Neuronal stem cell (in vitro differentiated cells): ENCODE measurements at regions not wholly inside any gene's neighbourhood (a gene's known extent, or its start where the extent isn't known, plus 50 kb on each side); places are given as distances from the start of the nearest gene placed in this dataset.

Experiments used
- DNase-seq: peaks from one replicate; pipeline ENCODE4 v3.0.0-alpha.2; 2013; ENCODE audit warnings: low spot score
- H2AFZ ChIP-seq: one replicate; pipeline ENCODE4 v1.6.1; 2013; ENCODE audit warnings: mild to moderate bottlenecking, low read length, inconsistent platforms
- H2AK5ac ChIP-seq: 2 replicates; pipeline ENCODE4 v1.6.1; 2013; ENCODE audit warnings: low read depth, mild to moderate bottlenecking, inconsistent platforms, low read length, moderate library complexity, mixed read lengths
- H2BK120ac ChIP-seq: 2 replicates; pipeline ENCODE4 v1.6.1; 2013; ENCODE audit warnings: low read depth, mild to moderate bottlenecking, inconsistent platforms, low read length, moderate library complexity, mixed read lengths
- H2BK12ac ChIP-seq: one replicate; pipeline ENCODE4 v1.6.1; 2013; ENCODE audit warnings: low read length, inconsistent platforms
- H2BK15ac ChIP-seq: 2 replicates; pipeline ENCODE4 v1.6.1; 2013; ENCODE audit warnings: mild to moderate bottlenecking, low read length, inconsistent platforms, mixed read lengths
- H2BK5ac ChIP-seq: one replicate; pipeline ENCODE4 v1.6.1; 2013; ENCODE audit warnings: inconsistent platforms, mild to moderate bottlenecking, low read length, moderate library complexity
- H3K14ac ChIP-seq: one replicate; pipeline ENCODE4 v1.6.1; 2013; ENCODE audit warnings: low read length, inconsistent platforms
- H3K18ac ChIP-seq: 2 replicates; pipeline ENCODE4 v1.6.1; 2013; ENCODE audit warnings: low read length, inconsistent platforms
- H3K23ac ChIP-seq: 2 replicates; pipeline ENCODE4 v1.6.1; 2013; ENCODE audit warnings: low read depth, mild to moderate bottlenecking, mixed read lengths, low read length, inconsistent platforms; ENCODE audit not compliant: poor library complexity
- H3K27ac ChIP-seq: replicated peaks from 3 replicates; pipeline ENCODE4 v1.5.1; 2013; ENCODE audit warnings: low read length, inconsistent platforms
- H3K27me3 ChIP-seq, 3 experiments: 2 replicates each; pipeline ENCODE4 v1.6.1; 2013; ENCODE audit warnings: low read length in 3 of 3, mild to moderate bottlenecking in 2 of 3, inconsistent platforms in 1 of 3, low read depth in 1 of 3, mixed read lengths in 1 of 3, moderate library complexity in 1 of 3; ENCODE audit not compliant: control insufficient read depth in 3 of 3, insufficient read depth in 3 of 3
- H3K36me3 ChIP-seq, 2 donors: replicated peaks in 1 of 2; 2 replicates each; pipeline ENCODE4 v1.6.1; 2013; ENCODE audit warnings: low read length in 2 of 2; ENCODE audit not compliant: control insufficient read depth in 2 of 2, insufficient read depth in 2 of 2
- H3K4ac ChIP-seq: 2 replicates; pipeline ENCODE4 v1.6.1; 2013; ENCODE audit warnings: inconsistent platforms, mild to moderate bottlenecking, low read length, moderate library complexity
- H3K4me1 ChIP-seq, 2 donors: 1 replicate in 1 of 2; 2 replicates in 1 of 2; pipeline ENCODE4 v1.6.1; 2013; ENCODE audit warnings: low read length in 2 of 2, low read depth in 1 of 2; ENCODE audit not compliant: control insufficient read depth in 2 of 2, insufficient read depth in 1 of 2
- H3K4me2 ChIP-seq: one replicate; pipeline ENCODE4 v1.6.1; 2013; ENCODE audit warnings: mild to moderate bottlenecking, low read length, inconsistent platforms; ENCODE audit not compliant: insufficient read depth, poor library complexity, severe bottlenecking
- H3K4me3 ChIP-seq, 2 donors: 2 replicates each; pipeline ENCODE4 v1.5.1; 2013; ENCODE audit warnings: low read length in 2 of 2, mild to moderate bottlenecking in 2 of 2, inconsistent platforms in 1 of 2, moderate library complexity in 1 of 2
- H3K79me1 ChIP-seq: one replicate; pipeline ENCODE4 v1.6.1; 2013; ENCODE audit warnings: low read depth, mild to moderate bottlenecking, inconsistent platforms, low read length, moderate library complexity
- H3K9ac ChIP-seq: one replicate; pipeline ENCODE4 v1.6.1; 2013; ENCODE audit warnings: mild to moderate bottlenecking, low read depth, low read length, inconsistent platforms; ENCODE audit not compliant: poor library complexity
- H3K9me3 ChIP-seq, 2 donors: replicated peaks in 1 of 2; 2 replicates each; pipeline versions ENCODE3 to v1.6.1; 2013; ENCODE audit warnings: low read length in 2 of 2, mild to moderate bottlenecking in 2 of 2, inconsistent platforms in 1 of 2, low read depth in 1 of 2, mixed read lengths in 1 of 2, moderate library complexity in 1 of 2; ENCODE audit not compliant: control insufficient read depth in 2 of 2, insufficient read depth in 1 of 2
- H4K8ac ChIP-seq: one replicate; pipeline ENCODE4 v1.6.1; 2013; ENCODE audit warnings: low read depth, mild to moderate bottlenecking, inconsistent platforms, low read length, moderate library complexity
- H4K91ac ChIP-seq: one replicate; pipeline ENCODE4 v1.6.1; 2013; ENCODE audit warnings: low read length, low read depth, mild to moderate bottlenecking, inconsistent platforms; ENCODE audit not compliant: poor library complexity
- WGBS, 2 donors: extraction: QIAGEN DNeasy Blood & Tissue Kit; methylation state at CpG; one replicate each; pipeline ENCODE4 v1.1.7; 2013; ENCODE audit warnings: missing lambda C conversion rate in 2 of 2, mixed read lengths in 1 of 2; ENCODE audit not compliant: insufficient read length in 2 of 2, insufficient replicate concordance in 1 of 2; ENCODE audit errors: extremely low coverage in 2 of 2; 5-methylcytosine and 5-hydroxymethylcytosine counted together

DNA sequence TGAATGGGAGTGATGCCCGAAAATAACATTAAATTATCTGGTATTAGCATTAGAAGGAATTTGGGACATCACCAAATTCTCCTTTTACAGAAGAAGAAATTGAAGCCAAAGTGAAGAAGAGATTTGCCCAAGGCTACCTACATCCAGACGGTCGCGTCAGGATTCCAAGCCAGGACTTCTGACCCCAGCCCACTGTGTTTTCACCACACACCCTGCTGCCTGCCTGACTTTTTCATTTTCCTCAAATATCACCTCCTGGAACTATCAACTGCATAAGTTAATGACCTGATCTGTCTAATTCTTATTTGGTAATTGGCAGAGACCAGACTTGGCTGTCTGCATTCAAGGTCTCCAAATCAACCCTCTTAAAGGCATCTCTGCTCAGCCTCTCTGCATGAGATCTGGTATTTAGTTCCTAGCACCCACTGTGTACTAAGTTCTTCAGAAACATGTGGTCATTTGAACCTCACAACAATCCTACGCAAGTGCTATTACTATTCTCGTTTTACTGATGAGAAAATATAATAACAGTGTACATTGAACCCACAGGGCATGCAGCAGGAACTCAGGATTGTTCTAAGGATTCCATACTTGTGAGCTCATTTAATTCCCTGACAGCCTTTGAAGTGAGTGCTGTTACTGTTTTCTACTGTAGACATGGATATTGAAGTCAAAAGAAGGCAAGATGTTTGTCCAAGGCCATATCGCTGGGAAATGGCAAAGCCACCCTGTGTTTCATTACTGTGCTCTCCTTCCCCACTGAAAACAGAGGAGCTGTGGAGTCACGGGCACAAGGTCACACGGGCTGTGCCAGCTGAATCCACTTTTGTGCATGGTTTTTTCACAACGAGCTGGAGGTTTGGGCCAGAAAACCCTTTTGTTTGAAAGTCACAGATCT lies 195.2 kb upstream of the C1QTNF7 start:
- Histone ChIP-seq H3K9ac (no peak overlapping the region), H3K9me3 (no peaks in the 10 kb centered on the region), H2BK12ac (no peak overlapping the region), H3K4me1 (peaks cover 0 to 3% of the 10 kb centered on the region in 2 donors), H3K23ac (no peak overlapping the region), H2AFZ (no peak overlapping the region), H4K91ac (no peak overlapping the region), H3K79me1 (no peaks in the 10 kb centered on the region), H3K4ac (no peak overlapping the region), H3K14ac (no peak overlapping the region), H3K27ac (no peak overlapping the region), H3K4me3 (no peak overlapping the region), H4K8ac (no peak overlapping the region), H2BK5ac (no peak overlapping the region), H3K4me2 (no peak overlapping the region), H2BK120ac (no peak overlapping the region), H3K36me3 (no peaks in the 10 kb centered on the region), H2AK5ac (no peak overlapping the region), H2BK15ac (no peak overlapping the region), H3K27me3 (no peaks in the 10 kb centered on the region), H3K18ac (no peak overlapping the region)
- no CpG with 5 or more reads among the region's 10 CpGs for WGBS, 2 donors
- no peak for DNase-seq

DNA sequence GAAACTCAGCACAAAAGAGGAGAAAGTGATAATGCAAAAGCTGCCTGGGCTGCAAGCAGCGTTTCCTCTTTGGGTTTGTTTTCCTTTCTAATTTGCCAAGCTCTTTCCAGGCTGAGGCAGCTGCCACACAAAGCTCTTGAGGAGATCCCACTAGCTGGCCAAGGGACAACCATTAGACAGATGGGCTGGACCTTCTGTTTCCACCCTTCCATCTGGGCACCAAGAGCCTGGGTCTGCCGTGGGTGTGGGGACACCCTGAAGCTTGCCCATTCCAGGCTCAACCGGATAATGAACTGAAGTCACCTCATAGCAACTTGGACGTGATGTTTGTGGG lies 194.6 kb upstream of the C1QTNF7 start:
- no peaks in the 10 kb centered on the region for H3K9me3 ChIP-seq
- DNase-seq: no peak
- no peak overlapping the region for H3K4me3 ChIP-seq
- no peak overlapping the region for H3K27ac ChIP-seq
- no peaks in the 10 kb centered on the region for H3K27me3 ChIP-seq
- no peak overlapping the region for H2BK15ac ChIP-seq
- no peak overlapping the region for H4K91ac ChIP-seq
- H2BK120ac ChIP-seq: no peak overlapping the region
- H3K4ac ChIP-seq: no peak overlapping the region
- no peak overlapping the region for H2BK5ac ChIP-seq
- H2BK12ac ChIP-seq: no peak overlapping the region
- WGBS, 2 donors: no CpG with 5 or more reads among the region's 4 CpGs
- H3K36me3 ChIP-seq: no peaks in the 10 kb centered on the region
- no peak overlapping the region for H3K4me2 ChIP-seq
- no peak overlapping the region for H3K18ac ChIP-seq
- H2AK5ac ChIP-seq: no peak overlapping the region
- H3K9ac ChIP-seq: no peak overlapping the region
- H4K8ac ChIP-seq: no peak overlapping the region
- H3K23ac ChIP-seq: no peak overlapping the region
- H3K14ac ChIP-seq: no peak overlapping the region
- H3K79me1 ChIP-seq: no peaks in the 10 kb centered on the region
- no peak overlapping the region for H2AFZ ChIP-seq
- H3K4me1 ChIP-seq: peaks cover 0 to 3% of the 10 kb centered on the region in 2 donors

- Histone ChIP-seq H3K9me3 (no peaks in the 10 kb centered on the region), H3K14ac (no peak overlapping the region), H3K36me3 (no peaks in the 10 kb centered on the region), H2BK120ac (no peak overlapping the region), H4K8ac (no peak overlapping the region), H3K9ac (no peak overlapping the region), H3K23ac (no peak overlapping the region), H3K79me1 (no peaks in the 10 kb centered on the region), H2BK15ac (no peak overlapping the region), H2BK12ac (no peak overlapping the region), H3K27me3 (no peaks in the 10 kb centered on the region), H3K4me3 (no peak overlapping the region), H3K4me2 (no peak overlapping the region), H2AFZ (no peak overlapping the region), H3K27ac (no peak overlapping the region), H2AK5ac (no peak overlapping the region), H2BK5ac (no peak overlapping the region), H4K91ac (no peak overlapping the region), H3K4ac (no peak overlapping the region), H3K4me1 (peaks cover 0 to 3% of the 10 kb centered on the region in 2 donors), H3K18ac (no peak overlapping the region)
- no peak for DNase-seq
- WGBS, 2 donors: no CpG with 5 or more reads among the region's 5 CpGs
These were observed 194.2 kb upstream of the C1QTNF7 start for GRCh38 chr4:15233626-15234025.

- H4K8ac ChIP-seq: no peak overlapping the region
- no peak overlapping the region for H2BK120ac ChIP-seq
- WGBS, 2 donors: no CpG with 5 or more reads among the region's 7 CpGs
- no peak overlapping the region for H2AFZ ChIP-seq
- no peak overlapping the region for H2BK5ac ChIP-seq
- no peaks in the 10 kb centered on the region for H3K79me1 ChIP-seq
- H3K4me2 ChIP-seq: no peak overlapping the region
- no peak overlapping the region for H3K9ac ChIP-seq
- H4K91ac ChIP-seq: no peak overlapping the region
- no peak for DNase-seq
- no peak overlapping the region for H3K4ac ChIP-seq
- H2BK12ac ChIP-seq: no peak overlapping the region
- no peak overlapping the region for H2BK15ac ChIP-seq
- H2AK5ac ChIP-seq: no peak overlapping the region
- H3K4me1 ChIP-seq: peaks cover 0 to 3% of the 10 kb centered on the region in 2 donors
- H3K18ac ChIP-seq: no peak overlapping the region
- no peak overlapping the region for H3K27ac ChIP-seq
- H3K27me3 ChIP-seq: no peaks in the 10 kb centered on the region
- H3K36me3 ChIP-seq: no peaks in the 10 kb centered on the region
- H3K23ac ChIP-seq: no peak overlapping the region
- H3K14ac ChIP-seq: no peak overlapping the region
- no peak overlapping the region for H3K4me3 ChIP-seq
- no peaks in the 10 kb centered on the region for H3K9me3 ChIP-seq
These were observed 193.5 kb upstream of the C1QTNF7 start for GRCh38 chr4:15234116-15234855.
